GM23338 (cell line): ENCODE measurements at regions not wholly inside any gene's neighbourhood (a gene's known extent, or its start where the extent isn't known, plus 50 kb on each side); places are given as distances from the start of the nearest gene placed in this dataset.

Source experiments
- CREB1 ChIP-seq: fragments of 250-450 bp; sonication (Bioruptor Pico); IDR thresholded peaks from 2 replicates; pipeline ENCODE4 v1.5.0; 2020; ENCODE audit warnings: low read depth, mild to moderate bottlenecking, moderate library complexity
- EZH2 ChIP-seq: fragments of 200-600 bp; sonication (generic); IDR thresholded peaks from one replicate; pipeline ENCODE4 v1.8.0; 2017; ENCODE audit warnings: antibody characterized with exemption, mild to moderate bottlenecking, low read depth; ENCODE audit not compliant: unreplicated experiment
- EZH2phosphoT487 ChIP-seq: fragments of 200-600 bp; sonication (generic); IDR thresholded peaks from one replicate; pipeline ENCODE4 v1.8.1; 2018; ENCODE audit warnings: antibody characterized with exemption; ENCODE audit not compliant: unreplicated experiment
- JUNB ChIP-seq: IDR thresholded peaks from one replicate; pipeline ENCODE4 v1.6.1; 2016; ENCODE audit warnings: antibody characterized with exemption; ENCODE audit not compliant: unreplicated experiment
- NANOG ChIP-seq: IDR thresholded peaks from 2 replicates; pipeline ENCODE4 v1.6.1; 2016; ENCODE audit warnings: antibody characterized with exemption, borderline replicate concordance
- POLR2AphosphoS5 ChIP-seq: IDR thresholded peaks from 2 replicates; pipeline ENCODE4 v1.6.1; 2016; ENCODE audit warnings: antibody characterized with exemption, low read depth
- TF ChIP-seq, protein P1 (sequence below), 2 experiments: fragments of 200-600 bp in 1 of 2; sonication (generic) in 1 of 2; conservative IDR thresholded peaks; 2 replicates each; pipeline versions ENCODE4 v1.5.1 to v1.6.1; 2016 to 2017; ENCODE audit warnings: antibody characterized with exemption in 2 of 2, low read depth in 2 of 2, mild to moderate bottlenecking in 2 of 2, moderate library complexity in 1 of 2
- TF ChIP-seq, protein P2 (sequence below): IDR thresholded peaks from one replicate; pipeline ENCODE4 v1.6.1; 2018; ENCODE audit warnings: antibody characterized with exemption; ENCODE audit not compliant: unreplicated experiment
- TF ChIP-seq, protein P3 (sequence below): IDR thresholded peaks from 2 replicates; pipeline ENCODE4 v1.6.1; 2016; ENCODE audit warnings: antibody characterized with exemption

DNA sequence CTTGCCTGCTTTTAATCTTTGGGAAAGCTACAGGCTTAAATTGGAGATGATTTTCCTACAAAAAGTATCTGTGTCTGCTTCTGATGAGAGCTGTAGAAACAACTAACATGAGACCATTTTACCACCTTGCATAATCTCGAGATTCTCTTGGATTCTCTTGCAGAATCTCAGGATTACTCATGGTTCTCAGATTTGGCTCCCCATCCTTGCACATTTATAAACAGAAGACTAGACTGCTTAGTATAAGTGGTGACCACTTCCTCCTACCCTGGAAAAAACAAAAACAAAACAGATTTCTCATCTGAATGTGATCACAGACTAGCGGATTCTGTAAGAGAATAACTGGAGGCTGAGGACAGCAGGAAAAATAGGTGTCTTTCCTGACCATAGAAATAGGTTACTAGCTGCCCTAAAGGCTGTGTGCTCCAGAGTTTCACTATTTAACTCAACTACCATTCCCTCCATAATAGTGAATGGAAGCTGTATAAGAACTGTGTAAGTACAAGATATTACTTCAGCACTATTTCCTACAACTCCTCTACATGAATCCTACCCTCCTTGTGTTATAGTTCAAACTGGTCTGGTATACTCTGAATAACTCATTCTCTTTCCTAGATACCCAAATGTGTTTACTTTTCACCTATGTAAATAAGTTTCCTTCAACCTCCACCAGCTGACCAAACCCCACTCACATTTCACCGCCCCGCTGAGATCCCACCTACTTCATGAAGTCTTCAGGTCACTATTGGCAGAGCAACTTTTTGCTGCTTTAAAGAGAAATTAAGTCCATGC lies 122.2 kb upstream of the C2CD4B start:
- TF ChIP-seq, protein P1, sequence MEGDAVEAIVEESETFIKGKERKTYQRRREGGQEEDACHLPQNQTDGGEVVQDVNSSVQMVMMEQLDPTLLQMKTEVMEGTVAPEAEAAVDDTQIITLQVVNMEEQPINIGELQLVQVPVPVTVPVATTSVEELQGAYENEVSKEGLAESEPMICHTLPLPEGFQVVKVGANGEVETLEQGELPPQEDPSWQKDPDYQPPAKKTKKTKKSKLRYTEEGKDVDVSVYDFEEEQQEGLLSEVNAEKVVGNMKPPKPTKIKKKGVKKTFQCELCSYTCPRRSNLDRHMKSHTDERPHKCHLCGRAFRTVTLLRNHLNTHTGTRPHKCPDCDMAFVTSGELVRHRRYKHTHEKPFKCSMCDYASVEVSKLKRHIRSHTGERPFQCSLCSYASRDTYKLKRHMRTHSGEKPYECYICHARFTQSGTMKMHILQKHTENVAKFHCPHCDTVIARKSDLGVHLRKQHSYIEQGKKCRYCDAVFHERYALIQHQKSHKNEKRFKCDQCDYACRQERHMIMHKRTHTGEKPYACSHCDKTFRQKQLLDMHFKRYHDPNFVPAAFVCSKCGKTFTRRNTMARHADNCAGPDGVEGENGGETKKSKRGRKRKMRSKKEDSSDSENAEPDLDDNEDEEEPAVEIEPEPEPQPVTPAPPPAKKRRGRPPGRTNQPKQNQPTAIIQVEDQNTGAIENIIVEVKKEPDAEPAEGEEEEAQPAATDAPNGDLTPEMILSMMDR (conservative IDR thresholded peaks at IDR 0.05; ENCODE audit: low read depth in 2 of 2) = no peak
- TF ChIP-seq, protein P2, sequence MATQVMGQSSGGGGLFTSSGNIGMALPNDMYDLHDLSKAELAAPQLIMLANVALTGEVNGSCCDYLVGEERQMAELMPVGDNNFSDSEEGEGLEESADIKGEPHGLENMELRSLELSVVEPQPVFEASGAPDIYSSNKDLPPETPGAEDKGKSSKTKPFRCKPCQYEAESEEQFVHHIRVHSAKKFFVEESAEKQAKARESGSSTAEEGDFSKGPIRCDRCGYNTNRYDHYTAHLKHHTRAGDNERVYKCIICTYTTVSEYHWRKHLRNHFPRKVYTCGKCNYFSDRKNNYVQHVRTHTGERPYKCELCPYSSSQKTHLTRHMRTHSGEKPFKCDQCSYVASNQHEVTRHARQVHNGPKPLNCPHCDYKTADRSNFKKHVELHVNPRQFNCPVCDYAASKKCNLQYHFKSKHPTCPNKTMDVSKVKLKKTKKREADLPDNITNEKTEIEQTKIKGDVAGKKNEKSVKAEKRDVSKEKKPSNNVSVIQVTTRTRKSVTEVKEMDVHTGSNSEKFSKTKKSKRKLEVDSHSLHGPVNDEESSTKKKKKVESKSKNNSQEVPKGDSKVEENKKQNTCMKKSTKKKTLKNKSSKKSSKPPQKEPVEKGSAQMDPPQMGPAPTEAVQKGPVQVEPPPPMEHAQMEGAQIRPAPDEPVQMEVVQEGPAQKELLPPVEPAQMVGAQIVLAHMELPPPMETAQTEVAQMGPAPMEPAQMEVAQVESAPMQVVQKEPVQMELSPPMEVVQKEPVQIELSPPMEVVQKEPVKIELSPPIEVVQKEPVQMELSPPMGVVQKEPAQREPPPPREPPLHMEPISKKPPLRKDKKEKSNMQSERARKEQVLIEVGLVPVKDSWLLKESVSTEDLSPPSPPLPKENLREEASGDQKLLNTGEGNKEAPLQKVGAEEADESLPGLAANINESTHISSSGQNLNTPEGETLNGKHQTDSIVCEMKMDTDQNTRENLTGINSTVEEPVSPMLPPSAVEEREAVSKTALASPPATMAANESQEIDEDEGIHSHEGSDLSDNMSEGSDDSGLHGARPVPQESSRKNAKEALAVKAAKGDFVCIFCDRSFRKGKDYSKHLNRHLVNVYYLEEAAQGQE = no peak
- no peak for TF ChIP-seq POLR2AphosphoS5
- TF ChIP-seq EZH2phosphoT487 = no peak
- no peak for TF ChIP-seq EZH2
- no peak for TF ChIP-seq CREB1 (CRISPR knock-in tag)
- TF ChIP-seq JUNB = no peak
- TF ChIP-seq NANOG = no peak
- TF ChIP-seq, protein P3, sequence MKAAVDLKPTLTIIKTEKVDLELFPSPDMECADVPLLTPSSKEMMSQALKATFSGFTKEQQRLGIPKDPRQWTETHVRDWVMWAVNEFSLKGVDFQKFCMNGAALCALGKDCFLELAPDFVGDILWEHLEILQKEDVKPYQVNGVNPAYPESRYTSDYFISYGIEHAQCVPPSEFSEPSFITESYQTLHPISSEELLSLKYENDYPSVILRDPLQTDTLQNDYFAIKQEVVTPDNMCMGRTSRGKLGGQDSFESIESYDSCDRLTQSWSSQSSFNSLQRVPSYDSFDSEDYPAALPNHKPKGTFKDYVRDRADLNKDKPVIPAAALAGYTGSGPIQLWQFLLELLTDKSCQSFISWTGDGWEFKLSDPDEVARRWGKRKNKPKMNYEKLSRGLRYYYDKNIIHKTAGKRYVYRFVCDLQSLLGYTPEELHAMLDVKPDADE = no peak
